ENCODE measurements at regions not wholly inside any gene's neighbourhood (a gene's known extent, or its start where the extent isn't known, plus 50 kb on each side); places are given as distances from the start of the nearest gene placed in this dataset.

GRCh38 chr5:39506211-39506610 lies 81.4 kb upstream of the DAB2 start:
- no peak for DNase-seq (ENCODE audit: low read depth)

- DNase-seq (ENCODE audit: low read depth): no peak
Measured at GRCh38 chr5:39505791-39506190, 81.0 kb upstream of the DAB2 start.

- no peak for DNase-seq (ENCODE audit: low read depth)
Measured at GRCh38 chr5:39505363-39505762, 80.6 kb upstream of the DAB2 start.

GRCh38 chr5:39503155-39503554 lies 78.4 kb upstream of the DAB2 start:
- no peak for DNase-seq (ENCODE audit: low read depth)

- no peak for DNase-seq (ENCODE audit: low read depth)
Measured at GRCh38 chr5:39502704-39503103, 77.9 kb upstream of the DAB2 start.

- no peak for DNase-seq (ENCODE audit: low read depth)
Measured at GRCh38 chr5:39501397-39501796, 76.6 kb upstream of the DAB2 start.

- DNase-seq (ENCODE audit: low read depth): no peak
Measured at GRCh38 chr5:39500551-39501175, 75.9 kb upstream of the DAB2 start.

- no peak for DNase-seq (ENCODE audit: low read depth)
Measured at GRCh38 chr5:39498278-39498952, 73.6 kb upstream of the DAB2 start.

- no peak for DNase-seq (ENCODE audit: low read depth)
Measured at GRCh38 chr5:39497322-39497721, 72.5 kb upstream of the DAB2 start.

- no peak for DNase-seq (ENCODE audit: low read depth)
Measured at GRCh38 chr5:39495227-39495626, 70.4 kb upstream of the DAB2 start.

- no peak for DNase-seq (ENCODE audit: low read depth)
Measured at GRCh38 chr5:39494534-39494933, 69.8 kb upstream of the DAB2 start.

GRCh38 chr5:39494107-39494510 lies 69.3 kb upstream of the DAB2 start:
- no peak for DNase-seq (ENCODE audit: low read depth)

GRCh38 chr5:39491210-39491609 lies 66.4 kb upstream of the DAB2 start:
- no peak for DNase-seq (ENCODE audit: low read depth)

- no peak for DNase-seq (ENCODE audit: low read depth)
Measured at GRCh38 chr5:39489263-39489662, 64.5 kb upstream of the DAB2 start.

- no peak for DNase-seq (ENCODE audit: low read depth)
Measured at GRCh38 chr5:39486790-39487189, 62.0 kb upstream of the DAB2 start.

GRCh38 chr5:39486361-39486760 lies 61.6 kb upstream of the DAB2 start:
- DNase-seq (ENCODE audit: low read depth): no peak

GRCh38 chr5:39485079-39485478 lies 60.3 kb upstream of the DAB2 start:
- no peak for DNase-seq (ENCODE audit: low read depth)

- no peak for DNase-seq (ENCODE audit: low read depth)
Measured at GRCh38 chr5:39484673-39485072, 59.9 kb upstream of the DAB2 start.

- DNase-seq (ENCODE audit: low read depth): no peak
Measured at GRCh38 chr5:39482098-39482497, 57.3 kb upstream of the DAB2 start.

- no peak for DNase-seq (ENCODE audit: low read depth)
Measured at GRCh38 chr5:39479537-39479936, 54.8 kb upstream of the DAB2 start.

GRCh38 chr5:39478863-39479262 lies 54.1 kb upstream of the DAB2 start:
- no peak for DNase-seq (ENCODE audit: low read depth)

- DNase-seq (ENCODE audit: low read depth): no peak
Measured at GRCh38 chr5:39476843-39477220, 52.1 kb upstream of the DAB2 start.

- no peak for DNase-seq (ENCODE audit: low read depth)
Measured at GRCh38 chr5:39475881-39476842, 51.4 kb upstream of the DAB2 start.
